AG08395 (cell line): ENCODE measurements at regions not wholly inside any gene's neighbourhood (a gene's known extent, or its start where the extent isn't known, plus 50 kb on each side); places are given as distances from the start of the nearest gene placed in this dataset.
"Not testable (repeated sequence)": the region's sequence is repeated elsewhere in the genome, so short reads cannot be mapped to it uniquely, and the experiment has no call there.

ENCODE experiments used
- DNase-seq: peaks from one replicate; pipeline ENCODE4 v3.0.0; 2012; ENCODE audit warnings: mixed read lengths, low spot score

DNA sequence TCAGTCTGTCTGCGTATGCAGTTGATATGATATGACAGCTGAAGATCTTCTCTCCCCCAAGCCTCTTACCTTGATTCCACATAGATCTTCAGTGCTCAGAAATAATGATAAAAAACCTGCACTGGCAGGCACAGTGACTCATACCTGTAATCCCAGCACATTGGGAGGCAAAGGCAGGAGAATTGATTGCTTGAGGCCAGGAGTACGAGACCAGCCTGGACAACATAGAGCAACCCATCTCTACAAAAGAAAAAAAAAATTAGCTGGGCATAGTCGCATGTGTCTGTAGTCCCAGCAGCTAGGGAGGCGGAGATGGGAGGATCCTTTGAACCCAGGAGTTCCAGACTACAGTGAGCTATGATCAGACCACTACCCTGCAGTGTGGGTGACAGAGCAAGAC lies 551.0 kb upstream of the MIR17HG start:
- no peak for DNase-seq

DNA sequence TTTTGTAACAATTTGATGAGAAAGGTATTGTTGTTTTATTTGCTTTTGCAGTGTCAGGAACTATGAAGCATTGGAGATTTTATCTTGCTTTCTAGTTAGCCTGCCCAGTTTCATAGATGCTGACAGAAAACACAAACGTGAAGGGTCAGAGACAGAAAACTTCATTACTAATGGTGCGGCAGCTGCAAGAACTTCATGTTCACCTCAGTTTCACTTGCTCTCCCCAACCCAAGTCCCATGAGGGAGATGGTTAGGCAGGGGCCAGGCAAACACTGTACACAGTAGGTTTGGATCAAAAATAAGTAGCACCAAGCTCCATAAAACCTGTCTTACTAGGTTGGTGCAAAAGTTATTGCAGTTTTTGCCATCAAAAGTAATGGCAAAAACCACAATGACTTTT lies 550.2 kb upstream of the MIR17HG start:
- DNase-seq: no peak

DNA sequence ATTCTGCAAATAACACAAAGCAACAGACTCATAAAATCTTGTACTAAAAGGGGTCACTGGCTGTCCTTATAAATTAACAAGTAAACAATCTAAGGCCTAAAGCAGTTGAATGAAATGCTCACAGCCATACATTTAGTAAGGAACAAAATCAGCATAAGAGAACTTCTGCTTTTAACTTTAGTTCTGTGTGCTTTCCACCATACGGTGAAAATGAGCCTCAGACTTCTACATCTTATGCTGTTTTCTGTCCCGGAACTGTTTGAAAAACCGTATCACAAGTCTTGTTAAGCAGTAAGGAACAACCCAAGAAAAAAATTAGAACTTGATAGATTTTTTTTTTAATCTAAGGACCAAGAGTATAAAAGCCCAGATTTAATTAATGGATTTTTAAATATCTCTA lies 549.1 kb upstream of the MIR17HG start:
- DNase-seq: no peak

DNA sequence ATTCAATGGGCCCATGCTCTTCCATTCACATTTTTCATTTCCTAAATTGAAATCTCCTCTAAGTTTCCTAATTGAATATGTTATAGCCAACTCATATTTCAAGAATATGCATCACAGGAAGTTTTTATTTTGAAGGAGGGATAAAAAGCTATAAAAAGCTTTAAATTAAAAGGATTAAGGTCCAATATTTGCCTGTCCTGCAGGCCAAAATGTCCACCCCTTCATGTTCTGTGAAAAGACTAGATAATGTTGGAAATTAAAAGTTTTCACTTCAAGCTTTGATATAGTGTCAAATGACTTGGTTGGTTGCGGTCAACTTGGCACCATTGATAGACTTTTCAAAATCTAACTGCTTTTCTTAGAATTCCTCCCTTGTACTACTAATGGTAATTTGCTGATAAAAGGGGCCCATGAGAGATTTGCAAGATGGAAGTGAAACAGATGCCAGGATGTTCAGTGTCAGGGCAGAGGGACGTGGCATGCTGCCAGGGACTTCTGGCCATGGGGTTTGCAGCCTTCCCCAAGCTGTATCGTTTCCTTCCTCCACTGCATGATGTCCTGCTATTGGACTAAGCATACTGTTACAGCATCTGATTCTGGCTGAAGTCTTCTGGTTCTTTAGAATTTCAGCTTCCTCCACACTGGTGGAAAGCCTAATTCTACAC lies 547.3 kb upstream of the MIR17HG start:
- no peak for DNase-seq

DNA sequence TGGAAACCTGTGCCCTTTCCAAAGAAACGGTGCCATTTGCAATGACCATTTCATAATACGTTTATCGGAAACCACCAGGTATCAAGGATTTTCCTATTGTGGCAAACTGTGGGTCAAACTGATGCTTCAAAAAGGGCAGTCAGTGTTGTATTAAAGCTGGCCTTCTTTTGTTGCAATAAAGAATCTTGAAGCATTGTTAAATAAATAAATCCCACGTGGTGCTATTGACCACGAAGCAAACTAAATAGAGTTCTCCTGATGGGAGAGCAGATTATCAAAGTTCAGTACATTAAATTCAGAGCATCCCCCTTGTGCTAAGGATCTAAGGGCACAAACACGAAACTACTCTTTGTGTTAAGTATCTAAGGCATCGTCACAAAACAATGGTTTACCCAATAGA lies 545.9 kb upstream of the MIR17HG start:
- DNase-seq: no peak

DNA sequence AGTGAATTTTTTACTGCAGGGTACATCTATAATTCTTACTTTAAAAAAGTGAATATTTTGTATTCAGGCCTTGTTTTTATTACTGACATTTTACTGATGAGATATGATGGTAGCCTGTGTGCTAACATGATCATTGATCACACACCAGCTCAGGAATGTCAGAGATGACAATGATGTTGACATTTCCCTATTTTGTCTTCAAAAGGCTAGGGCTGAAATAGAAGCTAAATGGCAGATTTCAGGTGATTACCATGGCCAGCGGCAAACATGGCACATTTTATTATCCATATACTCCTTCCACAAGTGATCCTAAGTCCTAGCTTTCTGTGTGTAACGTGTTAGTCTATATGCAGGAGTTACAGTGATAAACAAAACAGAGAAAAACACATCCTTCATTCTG lies 544.3 kb upstream of the MIR17HG start:
- DNase-seq: no peak

DNA sequence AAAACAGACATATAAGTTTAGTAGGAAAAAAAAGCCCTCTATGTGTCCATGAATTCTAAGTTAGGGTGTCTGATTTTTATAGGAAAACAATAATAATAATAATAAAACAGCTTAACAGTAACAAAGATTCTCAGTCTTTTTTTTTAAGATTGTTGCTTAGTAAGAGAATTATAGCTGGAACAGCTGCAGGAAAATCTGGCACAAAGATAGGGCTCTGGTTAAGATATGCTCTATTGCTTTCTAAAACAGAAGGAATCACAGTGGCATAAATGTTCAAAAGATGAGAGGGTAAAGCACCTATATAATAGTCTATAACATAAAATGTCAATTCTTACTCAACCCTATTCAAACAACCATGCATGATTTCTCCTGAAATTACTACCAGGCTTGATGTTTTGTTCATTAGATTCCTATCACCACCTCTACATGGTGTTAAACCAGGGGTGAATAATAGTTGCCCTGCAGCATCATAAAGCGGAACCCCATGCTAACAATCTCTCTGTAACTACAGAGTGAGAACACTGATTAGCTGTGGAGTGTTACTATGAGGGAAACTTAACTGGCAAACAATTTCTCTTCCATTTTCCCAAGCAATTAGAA lies 541.4 kb upstream of the MIR17HG start:
- no peak for DNase-seq

DNA sequence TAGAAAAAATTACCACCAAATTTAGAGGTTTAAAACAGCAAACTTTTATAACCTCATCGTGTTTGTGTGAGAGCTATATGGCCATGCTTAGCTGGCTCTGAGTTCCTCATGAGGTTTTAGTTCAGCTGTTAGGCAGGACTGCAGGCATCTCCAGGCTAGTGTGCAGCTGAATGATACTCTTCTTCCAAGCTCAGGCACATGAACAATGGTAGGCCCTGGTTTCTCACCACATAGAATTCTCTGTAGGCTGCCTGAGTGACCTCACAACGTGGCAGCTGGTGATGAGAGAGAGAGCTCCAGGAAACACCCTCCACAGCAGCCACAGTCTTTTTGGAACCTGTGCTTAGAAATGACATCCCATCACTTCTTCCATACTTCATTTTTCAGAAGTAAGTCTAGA lies 540.6 kb upstream of the MIR17HG start:
- no peak for DNase-seq

DNA sequence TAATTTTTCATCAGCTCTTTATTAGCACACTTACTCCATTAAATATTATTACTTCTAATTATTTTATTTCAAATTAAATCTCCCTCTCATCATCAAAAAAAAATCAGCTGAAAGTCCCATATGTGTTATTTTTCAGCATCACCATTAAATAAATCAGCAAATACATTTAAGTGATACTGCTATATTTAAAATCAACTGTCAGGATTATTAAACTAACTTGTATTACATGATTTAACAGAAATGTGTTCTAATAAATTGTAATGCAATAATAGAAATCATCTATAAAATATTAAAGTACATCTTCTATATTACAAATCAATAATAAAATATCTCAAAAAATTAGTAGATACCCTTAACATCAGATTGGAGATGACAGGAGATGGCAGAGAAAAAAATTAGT lies 538.6 kb upstream of the MIR17HG start:
- no peak for DNase-seq

DNA sequence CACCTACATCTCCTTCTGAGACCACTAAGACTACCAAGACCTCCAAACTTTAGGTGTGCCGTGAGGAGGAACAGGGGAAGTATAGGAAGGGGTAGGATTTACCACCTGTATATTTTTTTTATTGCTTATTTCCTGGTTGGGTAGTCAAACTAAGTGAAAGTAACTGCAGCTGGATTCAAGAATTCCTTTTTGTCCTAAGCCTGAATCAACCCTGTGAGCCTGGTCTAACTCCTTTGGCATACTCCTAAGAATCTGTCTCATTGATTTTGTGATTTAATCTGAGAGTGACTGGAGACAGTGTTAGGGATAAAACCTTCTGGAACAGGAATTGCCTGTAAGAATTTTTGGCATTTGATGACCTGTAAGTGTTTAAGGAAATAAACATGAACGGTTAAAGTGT lies 523.5 kb upstream of the MIR17HG start:
- no peak for DNase-seq

DNA sequence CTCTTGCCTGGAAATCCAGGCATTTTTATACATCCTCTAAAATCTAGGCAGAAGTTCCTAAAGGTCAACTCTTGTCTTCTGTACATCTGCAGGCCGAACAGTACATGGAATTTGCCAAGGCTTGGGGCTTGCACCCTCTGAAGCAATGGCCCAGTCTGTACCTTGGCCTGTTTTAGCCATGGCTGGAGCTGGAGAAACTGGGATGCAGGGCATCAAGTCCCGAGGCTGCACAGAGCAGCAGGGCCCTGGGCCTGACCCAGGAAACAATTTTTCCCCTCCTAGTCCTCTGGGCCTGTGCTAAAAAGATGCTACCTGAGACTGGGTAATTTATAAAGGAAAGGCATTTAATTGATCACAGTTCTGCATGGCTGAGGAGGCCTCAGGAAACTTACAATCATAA lies 520.8 kb upstream of the MIR17HG start:
- DNase-seq: no peak

DNA sequence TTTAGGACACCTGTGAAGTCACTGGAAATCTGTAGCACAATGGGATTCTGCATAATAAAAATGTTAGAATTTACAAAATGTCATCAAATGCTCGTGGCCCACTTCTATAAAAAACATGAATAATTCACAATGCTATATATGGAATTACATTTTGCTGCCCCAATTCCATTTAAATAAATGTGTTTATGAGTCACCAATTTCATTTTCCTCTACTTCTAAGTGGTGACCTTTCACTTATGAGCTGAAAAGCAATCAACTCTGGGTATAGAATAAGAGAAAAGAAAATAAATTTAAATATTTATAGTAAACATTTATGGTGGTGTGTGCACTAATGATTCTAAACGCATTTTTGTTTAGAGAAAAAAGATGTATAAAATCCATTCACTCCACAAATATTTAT lies 516.7 kb upstream of the MIR17HG start:
- no peak for DNase-seq

DNA sequence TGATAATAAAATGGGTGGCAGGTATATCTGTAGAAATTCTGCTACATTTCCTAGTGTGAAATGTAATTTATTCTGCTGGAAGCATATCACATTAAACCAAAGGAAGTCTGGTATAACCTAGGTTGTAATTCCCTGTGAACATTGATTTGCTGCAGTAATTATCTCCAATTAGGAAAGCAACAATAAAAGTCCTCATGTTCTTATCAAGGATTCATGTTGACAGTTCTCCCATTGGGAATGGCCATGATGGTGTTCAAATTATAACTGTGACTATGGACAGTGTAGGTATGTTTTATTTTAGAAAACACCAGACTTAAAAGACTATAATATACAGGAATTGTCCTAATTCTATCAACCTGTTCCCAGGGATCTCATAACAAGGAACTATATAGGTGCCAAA lies 513.5 kb upstream of the MIR17HG start:
- no peak for DNase-seq

DNA sequence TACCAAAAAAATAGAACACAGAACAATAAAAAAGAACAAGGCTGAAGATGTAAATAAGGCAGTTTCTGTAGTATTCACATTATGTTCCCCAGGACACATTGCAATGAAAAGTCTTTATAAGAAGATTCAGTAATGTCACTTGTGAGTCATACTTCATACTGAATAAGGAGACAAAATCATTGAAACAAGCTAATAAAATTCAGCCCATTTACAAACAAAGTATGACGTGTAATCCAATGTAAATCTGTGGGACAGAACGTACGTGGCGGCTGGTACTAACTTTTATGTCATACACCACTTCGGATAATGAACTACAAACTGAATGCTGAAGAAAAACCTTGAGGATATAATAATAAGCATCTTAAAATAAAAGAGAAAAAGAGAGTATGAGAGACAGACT lies 512.8 kb upstream of the MIR17HG start:
- DNase-seq: no peak

DNA sequence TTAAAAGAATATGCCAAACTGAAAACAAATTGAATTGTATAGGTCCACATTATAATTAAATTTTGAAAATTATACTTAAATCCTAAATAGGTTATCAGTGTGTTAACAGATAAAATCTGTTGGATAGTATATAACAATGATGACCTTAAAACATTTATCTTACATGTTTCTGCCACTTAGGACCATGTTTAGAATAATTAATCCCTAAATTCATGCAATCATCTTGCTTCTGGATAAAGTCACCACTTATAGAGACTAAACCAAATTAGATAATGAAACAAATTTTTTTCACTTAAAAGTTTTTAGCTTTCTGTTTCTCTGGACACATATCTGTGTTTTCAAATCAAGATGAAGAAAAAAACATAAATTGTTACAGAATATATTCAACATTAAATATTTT lies 511.7 kb upstream of the MIR17HG start:
- DNase-seq: no peak

DNA sequence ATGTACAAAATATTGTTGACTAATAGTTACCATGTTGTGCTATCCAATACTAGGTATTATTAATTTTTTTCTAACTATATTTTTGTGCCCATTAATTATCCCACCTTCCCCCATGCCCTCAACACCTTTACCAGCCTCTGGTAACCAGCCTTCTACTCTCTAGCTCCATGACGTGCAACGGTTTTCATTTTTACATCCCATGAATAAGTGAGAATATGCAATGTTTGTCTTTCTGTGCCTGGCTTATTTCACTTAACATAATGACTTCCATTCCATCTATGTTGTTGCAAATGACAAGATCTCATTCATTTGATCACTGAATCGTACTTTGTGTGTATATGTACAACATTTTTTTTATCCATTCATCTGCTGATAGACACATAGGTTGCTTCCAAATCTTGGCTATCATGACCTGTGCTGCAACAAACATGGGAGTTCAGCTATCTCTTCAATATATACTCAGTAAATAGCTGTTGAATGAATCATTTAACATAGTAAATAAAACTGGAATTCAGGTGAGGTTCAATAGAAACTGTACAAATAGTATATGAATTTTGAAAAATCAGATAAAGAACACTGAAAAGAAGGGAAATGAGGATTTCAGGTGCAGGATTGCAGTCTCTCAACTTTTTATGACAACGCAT lies 509.0 kb upstream of the MIR17HG start:
- no peak for DNase-seq

DNA sequence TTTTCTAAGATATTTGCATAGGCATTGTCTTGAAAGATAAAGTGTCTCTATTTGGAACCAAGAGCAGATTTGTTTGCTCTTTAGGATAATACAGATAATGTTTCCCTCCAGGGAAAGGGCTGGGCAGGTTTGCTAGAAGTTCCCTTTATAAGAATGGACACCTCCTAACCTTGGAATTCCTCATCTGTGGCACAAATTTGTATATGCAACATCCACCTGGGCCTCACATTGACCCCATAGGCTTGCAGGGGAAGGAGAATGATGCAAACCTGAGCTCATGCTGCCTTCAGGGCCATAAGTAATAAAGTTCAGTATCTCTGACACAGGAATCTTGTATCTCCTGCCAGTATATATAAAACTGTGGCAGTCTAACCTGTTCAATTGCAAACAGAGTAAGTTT lies 508.4 kb upstream of the MIR17HG start:
- no peak for DNase-seq

DNA sequence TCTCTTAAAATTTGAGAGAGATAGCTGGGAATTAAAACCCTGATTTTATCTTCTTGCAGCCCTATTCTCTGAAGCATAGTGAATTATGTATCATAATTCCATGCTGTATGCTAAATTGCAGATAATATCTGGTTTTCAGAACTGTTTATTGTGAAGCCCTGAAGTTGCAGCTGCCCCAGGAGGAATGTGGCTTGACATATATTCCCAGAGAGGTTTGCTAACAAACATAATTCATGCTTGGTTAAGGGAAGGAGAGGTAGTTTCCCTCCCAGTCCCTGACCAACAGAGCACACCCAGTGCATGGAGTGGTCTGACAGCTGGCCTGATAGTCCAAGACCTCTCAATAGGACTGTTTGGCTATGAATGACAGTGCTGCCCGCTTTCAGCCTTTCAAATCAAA lies 500.6 kb upstream of the MIR17HG start:
- DNase-seq: no peak

DNA sequence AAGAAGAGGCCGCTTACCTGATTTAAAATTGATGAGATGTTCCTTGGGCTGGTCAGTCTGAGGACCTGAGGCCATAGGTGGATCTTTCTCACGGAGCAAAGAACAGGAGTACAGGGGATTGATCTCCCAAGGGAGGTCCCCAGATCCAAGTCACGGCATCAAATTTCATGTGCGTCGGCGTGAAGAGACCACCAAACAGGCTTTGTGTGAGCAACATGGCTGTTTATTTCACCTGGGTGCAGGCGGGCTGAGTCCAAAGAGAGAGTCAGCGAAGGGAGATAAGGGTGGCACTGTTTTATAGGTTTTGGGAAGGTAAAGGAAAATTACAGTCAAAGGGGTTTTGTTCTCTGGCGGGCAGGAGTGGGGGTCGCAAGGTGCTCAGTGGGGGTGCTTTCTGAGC lies 493.8 kb upstream of the MIR17HG start:
- not testable (repeated sequence) for DNase-seq

DNA sequence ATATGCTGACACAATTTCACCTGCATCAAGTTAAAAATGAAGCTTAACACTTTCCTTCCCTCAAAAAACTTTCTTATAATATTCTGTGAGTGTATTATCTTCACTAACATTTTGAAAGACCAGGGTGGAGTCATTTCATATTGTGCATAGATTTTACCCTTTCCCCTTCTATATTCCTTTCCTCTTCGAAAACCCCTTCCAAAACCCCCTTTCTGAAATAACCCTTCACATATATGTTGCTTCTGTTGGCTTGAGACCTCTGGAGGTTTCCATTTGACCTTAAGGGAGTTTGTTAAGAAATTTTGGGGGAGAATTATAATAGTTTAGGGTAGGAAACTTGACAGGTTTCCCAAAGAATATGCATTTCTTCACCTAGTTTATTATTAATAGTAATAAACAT lies 489.6 kb upstream of the MIR17HG start:
- DNase-seq: no peak

DNA sequence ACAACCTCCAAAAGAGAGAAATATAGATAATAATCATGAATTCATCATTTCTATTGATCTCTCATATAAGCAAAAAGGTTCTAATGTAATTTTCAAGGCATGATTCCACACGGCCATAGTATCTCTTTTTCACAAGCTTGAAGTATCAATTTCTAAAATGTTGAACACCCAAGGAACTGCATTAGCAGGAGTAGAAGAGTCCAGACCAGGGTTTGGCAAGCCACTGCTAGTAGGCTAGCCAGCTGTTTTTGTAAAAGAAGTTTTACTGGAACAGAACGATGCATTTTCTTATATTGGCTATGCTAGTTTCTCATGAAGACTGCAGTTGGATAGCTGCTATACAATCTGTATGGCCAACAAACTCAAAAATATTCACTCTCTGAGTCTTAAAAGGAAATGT lies 481.5 kb upstream of the MIR17HG start:
- no peak for DNase-seq

DNA sequence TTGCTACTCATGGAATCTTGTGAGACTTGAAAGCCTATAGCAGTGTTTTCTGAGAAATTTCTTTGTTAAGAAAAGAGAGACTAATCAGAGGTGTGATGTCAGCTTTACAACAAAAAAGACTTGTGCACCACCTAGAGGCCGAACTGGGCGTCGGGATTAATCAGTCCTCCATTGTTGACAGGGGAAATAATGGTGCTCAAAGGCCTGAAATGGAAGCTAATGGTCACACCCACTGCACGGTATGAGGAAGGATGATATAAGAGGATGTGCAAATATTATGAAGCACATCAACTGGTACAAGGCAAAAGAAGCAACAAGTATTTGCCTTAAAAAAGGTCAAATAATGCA lies 480.2 kb upstream of the MIR17HG start:
- peak; percentile 60 for DNase-seq

DNA sequence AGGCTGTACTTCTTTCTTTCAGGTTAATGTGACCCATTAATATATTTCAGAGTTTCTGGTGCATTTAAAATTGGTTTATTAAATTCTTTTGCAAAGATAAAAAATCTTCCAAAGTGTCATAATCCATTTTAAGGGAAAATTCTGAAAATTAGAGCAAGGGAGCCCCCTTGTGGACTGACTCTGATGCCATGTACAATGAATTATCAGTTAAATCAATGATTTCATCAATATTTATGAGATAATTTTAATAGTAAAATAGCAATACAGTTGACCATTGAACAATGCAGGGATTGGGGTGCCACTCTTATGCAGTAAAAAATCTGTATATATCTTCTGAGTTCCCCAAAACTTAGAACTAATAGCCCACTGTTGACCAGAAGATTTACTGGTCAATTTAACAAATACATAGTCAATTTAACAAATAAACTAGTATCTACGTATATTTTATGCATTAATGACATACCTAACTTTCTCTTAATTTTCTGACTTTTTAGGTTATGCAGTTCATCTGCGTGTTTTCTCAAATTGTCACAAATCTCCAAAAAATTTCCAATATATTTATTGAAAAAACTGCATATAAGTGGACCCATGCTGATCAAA lies 479.1 kb upstream of the MIR17HG start:
- DNase-seq: peak; percentile 3

DNA sequence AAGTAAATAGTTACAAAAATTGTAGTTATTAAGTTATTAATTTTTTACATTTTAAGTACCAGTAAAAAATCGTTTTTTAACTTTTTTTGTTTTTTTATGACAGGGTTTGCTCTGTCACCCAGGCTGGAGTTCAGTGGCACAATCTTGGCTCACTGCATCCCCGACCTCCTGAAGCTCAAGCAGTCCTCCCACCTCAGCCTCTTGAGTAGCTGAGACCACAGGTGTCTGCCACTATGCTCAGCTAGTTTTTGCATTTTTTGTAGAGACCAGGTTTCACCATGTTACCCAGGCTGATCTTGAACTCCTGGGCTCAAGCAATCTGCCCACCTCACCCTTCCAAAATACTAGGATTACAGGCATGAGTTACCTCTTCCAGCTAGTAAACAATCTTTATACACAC lies 477.9 kb upstream of the MIR17HG start:
- no peak for DNase-seq
